Esophagus squamous epithelium (tissue), 5 donors: ENCODE measurements at regions not wholly inside any gene's neighbourhood (a gene's known extent, or its start where the extent isn't known, plus 50 kb on each side); places are given as distances from the start of the nearest gene placed in this dataset.

Source experiments
- DNase-seq: peaks from one replicate; lab custom pipeline; 2025; lab: John Stamatoyannopoulos, UW
- H3K27ac ChIP-seq, 4 donors: fragments of 200-600 bp; sonication (generic); one replicate each; pipeline ENCODE4 v1.5.1; 2016 to 2019; ENCODE audit warnings: mild to moderate bottlenecking in 1 of 4
- H3K27me3 ChIP-seq, 4 donors: fragments of 200-600 bp; sonication (generic); 1 replicate in 3 of 4; 2 replicates in 1 of 4; pipeline versions ENCODE4 v1.5.1 to v1.6.0; 2017 to 2021; ENCODE audit warnings: antibody characterized with exemption in 1 of 4
- H3K36me3 ChIP-seq, 3 donors: fragments of 200-600 bp; sonication (generic); one replicate each; pipeline ENCODE4 v1.5.1; 2016 to 2019
- H3K4me1 ChIP-seq, 3 donors: fragments of 200-600 bp; sonication (generic); one replicate each; pipeline ENCODE4 v1.5.1; 2017 to 2019
- H3K4me3 ChIP-seq, 4 donors: fragments of 200-600 bp; sonication (generic); 1 replicate in 3 of 4; 2 replicates in 1 of 4; pipeline ENCODE4 v1.5.1; 2016 to 2019; ENCODE audit warnings: mild to moderate bottlenecking in 2 of 4, moderate library complexity in 1 of 4
- H3K9me3 ChIP-seq, 3 donors: fragments of 200-600 bp; sonication (generic); one replicate each; pipeline ENCODE4 v1.5.1; 2016 to 2019
- CTCF ChIP-seq, 6 experiments: fragments of 450-650 bp in 4 of 6; fragments of 200-600 bp in 2 of 6; sonication (generic) in 2 of 6; IDR thresholded peaks; one replicate each; pipeline ENCODE4 v1.5.1; 2016 to 2019; ENCODE audit warnings: antibody characterized with exemption in 6 of 6, mild to moderate bottlenecking in 4 of 6, moderate library complexity in 4 of 6
- POLR2A ChIP-seq, 4 donors: fragments of 450-650 bp; IDR thresholded peaks; one replicate each; pipeline ENCODE4 v1.6.1; 2017; ENCODE audit warnings: antibody characterized with exemption in 4 of 4, mild to moderate bottlenecking in 4 of 4, moderate library complexity in 3 of 4
- WGBS, 2 donors: methylation state at CpG; one replicate each; pipeline ENCODE4 v1.1.5; 2018; 5-methylcytosine and 5-hydroxymethylcytosine counted together
- intact Hi-C: fragments of 100-400 bp; cut with DNase I; formaldehyde crosslinking; loops from one replicate; pipeline ENCODE4 v1.15.0; 2022
- donor health status: DM: yes; HTN: yes; CAD: no.

DNA sequence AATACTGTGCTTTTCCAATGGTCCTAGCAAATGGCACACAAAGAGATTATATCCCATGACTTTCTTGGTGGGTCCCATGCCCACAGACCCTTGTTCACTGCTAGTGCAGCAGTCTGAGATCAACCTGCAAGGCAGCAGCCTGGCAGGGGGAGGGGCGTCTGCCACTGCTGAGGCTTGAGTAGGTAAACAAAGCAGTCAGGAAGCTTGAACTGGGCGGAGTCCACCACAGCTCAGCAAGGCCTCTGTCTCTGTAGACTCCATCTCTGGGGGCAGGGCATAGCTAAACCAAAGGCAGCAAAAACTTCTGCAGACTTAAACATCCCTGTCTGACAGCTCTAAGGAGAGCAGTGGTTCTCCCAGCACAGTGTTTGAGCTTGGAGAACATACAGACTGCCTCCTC lies 82.9 kb downstream of the ZNF737 start:
- Histone ChIP-seq H3K27me3 (no peaks in the 10 kb centered on the region), H3K4me3 (no peak overlapping the region), H3K9me3 (peaks cover 0 to 24% (median 0%) of the 10 kb centered on the region in 3 donors), H3K27ac (no peak overlapping the region), H3K4me1 (no peaks in the 10 kb centered on the region), H3K36me3 (no peaks in the 10 kb centered on the region)
- intact Hi-C loops, result no loop called here
- DNase-seq, result no peak
- no CpG with 5 or more reads among the region's 2 CpGs for WGBS, 2 donors
- no peak for TF ChIP-seq POLR2A (IDR thresholded peaks at IDR 0.05)
- TF ChIP-seq CTCF (IDR thresholded peaks at IDR 0.05), result no peak

DNA sequence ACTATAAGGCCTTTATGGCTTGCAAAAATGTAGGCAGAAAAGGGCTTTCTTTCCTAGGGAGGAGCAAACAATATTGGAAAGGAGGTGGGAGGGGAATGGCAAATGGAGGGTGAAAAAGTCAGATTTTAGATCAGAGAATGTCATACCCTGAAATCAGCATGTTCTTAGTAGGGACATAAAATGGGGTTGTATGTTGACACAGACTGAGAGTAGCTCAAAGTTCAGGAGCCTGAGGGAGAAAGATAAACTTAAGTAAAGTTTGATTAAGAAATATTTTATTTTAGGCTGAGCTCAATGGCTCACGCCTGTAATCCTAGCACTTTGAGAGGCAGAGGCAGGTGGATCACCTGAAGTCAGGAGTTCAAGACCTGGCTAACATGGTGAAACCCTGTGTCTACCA lies 83.8 kb downstream of the ZNF737 start:
- H3K36me3 ChIP-seq, result no peaks in the 10 kb centered on the region
- no peak overlapping the region for H3K27ac ChIP-seq
- no peaks in the 10 kb centered on the region for H3K4me1 ChIP-seq
- H3K27me3 ChIP-seq, result no peaks in the 10 kb centered on the region
- WGBS, 2 donors, result 60 to 67% methylated on average over 1 of the region's 1 CpG
- TF ChIP-seq POLR2A (IDR thresholded peaks at IDR 0.05), result no peak
- no peak for TF ChIP-seq CTCF (IDR thresholded peaks at IDR 0.05)
- H3K4me3 ChIP-seq, result no peak overlapping the region
- intact Hi-C loops, result no loop called here
- DNase-seq, result no peak
- peaks cover 0 to 28% (median 0%) of the 10 kb centered on the region in 3 donors for H3K9me3 ChIP-seq

DNA sequence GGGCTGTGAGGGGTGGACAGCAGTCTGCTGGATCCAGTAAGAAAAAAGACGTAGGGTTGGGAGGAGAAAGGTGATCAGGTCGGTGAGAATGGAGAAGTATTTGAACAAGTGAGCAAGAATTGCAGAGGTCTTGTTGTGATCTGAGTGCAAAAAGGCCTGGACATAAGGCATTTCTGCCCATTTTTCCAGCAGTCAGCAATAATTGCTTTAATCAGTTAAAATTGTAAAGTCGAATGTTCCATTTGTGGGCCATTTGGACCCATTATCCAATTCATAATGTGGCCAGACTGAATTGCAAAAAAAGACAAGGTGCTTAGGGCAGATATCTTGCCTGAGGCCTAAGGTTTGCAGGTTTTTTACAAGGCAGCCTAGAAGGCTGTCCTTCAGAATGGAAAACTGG lies 86.1 kb downstream of the ZNF737 start:
- no peak for DNase-seq
- WGBS, 2 donors, result 74 to 79% methylated on average over 3 of the region's 3 CpGs
- intact Hi-C loops, result no loop called here

DNA sequence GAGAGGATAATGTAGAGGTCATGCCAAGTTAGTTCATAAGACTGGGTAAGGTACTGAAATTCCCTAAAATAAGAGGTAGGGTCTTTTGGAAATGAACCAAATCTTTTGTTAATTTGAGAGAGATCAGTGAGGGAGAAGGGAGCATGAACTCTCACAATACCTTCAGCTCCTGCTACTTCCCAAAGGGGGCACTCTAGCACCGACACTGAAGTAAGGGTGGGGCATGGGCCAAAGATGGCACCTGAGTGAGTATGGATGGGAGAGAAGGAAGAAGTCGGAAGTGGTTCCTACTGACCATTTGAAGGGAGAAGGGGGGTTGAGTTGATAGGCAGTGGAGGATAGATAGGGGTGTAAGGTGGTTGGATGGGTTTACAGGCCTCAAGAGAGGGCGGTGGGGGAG lies 86.6 kb downstream of the ZNF737 start:
- Histone ChIP-seq H3K27ac (no peak overlapping the region), H3K27me3 (no peaks in the 10 kb centered on the region), H3K4me1 (no peaks in the 10 kb centered on the region), H3K9me3 (peaks cover 0 to 45% (median 4%) of the 10 kb centered on the region in 3 donors), H3K4me3 (no peak overlapping the region), H3K36me3 (no peaks in the 10 kb centered on the region)
- intact Hi-C loops, result no loop called here
- no peak for DNase-seq
- 67 to 83% methylated on average over 3 of the region's 3 CpGs for WGBS, 2 donors
- TF ChIP-seq CTCF (IDR thresholded peaks at IDR 0.05), result no peak
- no peak for TF ChIP-seq POLR2A (IDR thresholded peaks at IDR 0.05)

More for the DNA sequence above, 86.1 kb downstream of the ZNF737 start:
- Histone ChIP-seq H3K27me3 (no peaks in the 10 kb centered on the region), H3K4me3 (no peak overlapping the region), H3K36me3 (no peaks in the 10 kb centered on the region), H3K4me1 (no peaks in the 10 kb centered on the region), H3K27ac (no peak overlapping the region), H3K9me3 (peaks cover 0 to 39% (median 0%) of the 10 kb centered on the region in 3 donors)
- TF ChIP-seq POLR2A (IDR thresholded peaks at IDR 0.05) (no peak), CTCF (IDR thresholded peaks at IDR 0.05) (no peak)

DNA sequence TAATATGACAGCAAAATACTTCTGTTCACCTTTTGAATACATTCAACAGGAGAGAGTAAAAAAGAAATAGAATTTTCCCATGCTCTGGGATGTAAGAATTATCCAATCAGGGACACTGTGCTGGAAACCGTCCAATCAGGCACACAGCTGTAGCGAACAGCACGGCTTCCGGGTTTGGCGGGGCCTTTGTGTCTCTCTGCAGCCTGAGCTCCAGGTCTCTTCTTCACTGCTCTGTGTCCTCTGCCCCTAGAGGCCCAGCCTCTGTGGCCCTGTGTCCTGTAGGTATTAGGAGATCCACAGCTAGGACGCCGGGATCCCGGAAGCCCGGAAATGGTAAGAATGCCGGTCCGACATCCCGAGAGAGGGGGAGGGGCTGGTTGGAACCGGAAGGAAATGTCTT lies 92.7 kb downstream of the ZNF737 start:
- TF ChIP-seq POLR2A (IDR thresholded peaks at IDR 0.05) (no peak), CTCF (IDR thresholded peaks at IDR 0.05) (no peak)
- intact Hi-C loops, result no loop called here
- DNase-seq, result no peak
- H3K27me3 ChIP-seq, result no peaks in the 10 kb centered on the region
- H3K9me3 ChIP-seq, result peaks cover 0 to 60% (median 7%) of the 10 kb centered on the region in 3 donors
- WGBS, 2 donors, result 90 to 94% methylated on average over 13 of the region's 13 CpGs
- H3K36me3 ChIP-seq, result no peaks in the 10 kb centered on the region
- no peak overlapping the region for H3K27ac ChIP-seq
- H3K4me1 ChIP-seq, result no peaks in the 10 kb centered on the region
- no peak overlapping the region for H3K4me3 ChIP-seq
